ENCODE measurements at regions not wholly inside any gene's neighbourhood (a gene's known extent, or its start where the extent isn't known, plus 50 kb on each side); places are given as distances from the start of the nearest gene placed in this dataset.
"Not testable (repeated sequence)": the region's sequence is repeated elsewhere in the genome, so short reads cannot be mapped to it uniquely, and the experiment has no call there.

- no peak for DNase-seq
Observed at GRCh38 chr3:8438507-8439079, 63.0 kb upstream of the LMCD1 start.

- DNase-seq = not testable (repeated sequence)
Observed at GRCh38 chr3:8440142-8440541, 61.5 kb upstream of the LMCD1 start.

- DNase-seq = no peak
Observed at GRCh38 chr3:8441969-8442559, 59.6 kb upstream of the LMCD1 start.

DNA sequence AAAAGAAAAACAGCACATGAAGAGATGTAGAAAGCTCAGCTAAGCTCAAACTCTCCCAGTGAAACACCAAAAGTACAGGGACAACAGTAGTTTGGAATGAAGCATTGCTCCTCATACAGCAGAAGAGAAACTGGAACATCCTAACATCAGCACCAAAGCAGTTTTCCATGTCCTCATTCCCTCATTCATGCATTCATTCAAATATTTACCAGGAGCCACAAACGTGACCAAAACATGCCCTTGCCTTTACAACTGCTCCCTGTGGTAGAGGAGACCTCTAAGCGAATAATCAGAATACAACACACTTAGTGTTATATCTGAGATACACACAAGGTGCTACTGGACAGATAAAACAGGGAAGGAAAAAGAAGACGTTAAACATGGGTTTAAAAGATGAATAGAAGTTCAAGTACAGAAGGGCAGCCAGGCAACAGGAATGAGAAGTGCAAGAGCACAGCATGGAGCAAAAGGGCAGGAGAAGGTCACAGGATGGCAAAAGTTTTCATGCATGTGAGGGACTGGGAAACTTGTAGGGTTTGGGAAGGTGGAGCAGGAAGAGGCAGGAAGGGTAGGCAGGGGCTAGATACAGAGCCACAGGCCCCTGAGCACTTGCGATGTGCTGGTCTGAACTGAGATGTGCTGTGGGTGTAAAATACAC, 58.5 kb upstream of the LMCD1 start:
- DNase-seq = no peak

DNA sequence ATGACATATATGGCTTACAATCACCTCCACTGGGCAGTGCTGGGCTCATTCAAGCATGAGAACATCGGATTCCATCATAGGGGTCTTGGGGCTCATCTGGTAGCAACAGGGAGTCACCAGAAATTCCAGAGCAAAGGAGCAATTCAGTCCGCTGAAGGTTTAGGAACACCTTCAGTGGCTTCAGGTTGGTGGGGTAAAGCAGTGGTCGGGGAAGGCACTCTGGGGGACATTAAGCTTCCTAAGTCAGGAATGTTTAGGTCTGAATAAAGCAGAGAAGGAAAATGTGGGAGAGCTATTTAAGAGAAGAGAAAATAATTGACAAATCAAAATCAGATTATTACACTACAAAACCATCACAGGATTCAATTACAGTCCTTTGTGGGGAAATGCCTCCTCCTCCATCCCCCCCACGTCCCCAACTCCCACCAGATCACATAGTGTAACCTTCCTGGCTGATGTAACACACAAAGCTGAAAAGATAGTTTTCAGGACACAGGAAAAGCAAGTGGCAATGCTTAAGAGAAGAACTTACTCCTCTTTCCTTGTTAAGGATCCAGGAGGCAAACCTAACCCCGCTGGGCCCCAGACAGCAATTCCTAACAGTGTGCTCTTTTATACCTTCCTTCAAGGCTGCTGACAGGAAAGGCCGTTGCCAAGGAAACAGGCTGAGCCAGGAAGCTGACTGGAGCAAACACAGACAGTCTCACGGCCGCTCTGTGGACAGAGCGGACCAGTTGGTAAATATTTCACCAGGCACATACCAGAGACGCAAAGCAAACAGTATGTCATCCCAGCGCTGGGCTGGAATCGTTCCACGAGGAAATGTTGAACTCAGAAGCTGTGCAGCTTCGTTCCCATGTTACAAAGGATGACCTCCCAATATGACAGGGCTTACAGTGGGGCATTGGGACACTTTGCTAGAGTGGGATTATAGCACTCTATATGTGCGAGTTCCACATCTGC, 57.5 kb upstream of the LMCD1 start:
- DNase-seq = no peak

GRCh38 chr3:8444883-8445282, 56.7 kb upstream of the LMCD1 start:
- no peak for DNase-seq

GRCh38 chr3:8445861-8446260, 55.8 kb upstream of the LMCD1 start:
- DNase-seq = no peak

GRCh38 chr3:8446845-8447244, 54.8 kb upstream of the LMCD1 start:
- no peak for DNase-seq

DNA sequence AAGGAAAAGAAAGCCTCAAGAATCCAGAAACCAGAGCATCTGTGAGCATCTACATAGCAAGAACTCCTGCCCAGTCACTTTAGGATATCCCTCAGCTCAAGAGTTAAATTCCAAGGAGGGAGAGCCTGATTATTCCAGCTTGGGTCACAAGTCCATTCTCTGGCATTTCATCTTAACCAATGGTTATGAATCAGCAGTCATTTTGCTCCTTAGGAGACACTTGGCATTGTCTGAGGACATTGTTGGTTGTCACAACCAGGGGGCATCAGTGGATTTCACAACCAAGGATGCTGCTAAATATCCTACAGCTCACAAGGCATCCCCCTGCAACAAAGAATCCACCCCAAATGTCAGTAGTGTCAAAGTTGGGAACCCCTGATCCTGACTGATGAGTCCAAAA, 51.0 kb upstream of the LMCD1 start:
- no peak for DNase-seq

DNA sequence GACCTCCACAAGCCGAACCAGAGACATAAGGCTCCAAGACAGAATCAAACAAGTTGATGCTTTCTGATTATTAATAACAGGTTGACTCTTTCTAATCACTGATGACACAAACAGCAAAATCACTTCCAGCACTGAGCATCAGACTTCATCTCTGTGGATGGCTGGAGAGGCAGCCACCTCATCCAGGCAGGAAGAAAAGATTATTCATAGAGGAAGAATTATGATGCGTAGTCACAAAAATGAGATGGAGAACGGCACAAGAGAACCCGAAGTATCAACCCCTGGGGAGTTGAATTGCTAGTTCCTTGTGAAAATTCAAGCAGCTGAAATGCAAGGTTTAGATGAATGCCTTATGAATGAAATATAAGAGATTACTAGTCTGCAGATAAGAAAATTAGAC, 49.9 kb upstream of the LMCD1 start:
- no peak for DNase-seq
